GM18499 (cell line): ENCODE measurements at regions not wholly inside any gene's neighbourhood (a gene's known extent, or its start where the extent isn't known, plus 50 kb on each side); places are given as distances from the start of the nearest gene placed in this dataset.

Experiments used
- ATAC-seq: cut with Tn5 transposase; IDR thresholded peaks from one replicate; pipeline ENCODE4 v1.9.1; 2021; ENCODE audit warnings: moderate number of reproducible peaks; ENCODE audit not compliant: insufficient read depth, unreplicated experiment

DNA sequence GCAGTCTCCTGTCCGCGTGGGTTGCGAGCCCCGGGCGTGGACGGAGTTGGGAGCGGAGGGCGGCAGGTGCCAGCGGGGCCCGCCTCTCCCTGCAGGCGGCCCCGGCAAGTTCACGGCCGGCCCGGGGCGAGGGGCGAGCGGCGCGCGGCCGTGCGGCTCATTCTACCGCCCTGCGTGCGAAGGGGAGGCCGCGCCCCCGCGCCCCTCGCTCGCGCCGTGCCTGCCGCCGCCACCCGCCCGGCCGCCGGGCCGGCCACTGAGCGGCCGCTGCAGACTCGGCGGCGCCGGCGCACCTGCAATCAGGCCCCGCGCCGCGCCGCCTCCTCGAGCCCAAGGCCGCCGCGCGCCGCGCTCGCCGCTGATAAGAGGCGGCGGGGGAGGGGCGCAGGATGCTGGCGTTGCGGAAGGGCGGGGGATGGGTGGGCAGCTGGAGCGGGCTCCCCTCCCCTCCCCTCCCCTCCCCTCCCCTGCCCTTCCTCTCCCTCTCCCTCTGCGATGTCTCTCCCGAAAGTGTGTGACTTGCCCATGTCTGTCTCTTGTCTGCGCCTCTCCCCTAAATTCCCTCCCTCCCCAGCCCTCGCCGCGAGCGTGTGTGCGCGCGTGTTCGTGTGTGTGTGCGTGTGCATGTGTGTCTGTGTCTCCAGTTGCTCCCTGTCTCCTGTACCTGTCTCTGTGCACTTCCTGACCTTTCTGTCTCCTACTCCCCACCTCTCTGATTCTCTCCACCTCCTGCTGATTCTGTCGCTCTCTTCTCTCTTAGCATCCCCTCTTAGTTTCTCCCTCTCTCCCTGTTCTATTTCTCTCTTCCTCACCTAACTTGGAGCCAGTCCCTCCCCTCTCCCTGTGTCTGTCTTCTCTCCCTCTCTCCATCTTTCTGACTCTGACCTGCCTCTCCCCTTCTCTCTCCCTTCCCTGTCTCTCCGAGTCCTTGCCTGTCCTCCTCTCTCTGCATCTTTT is 768.1 kb upstream of the TBX3 start:
- ATAC-seq, result no peak

DNA sequence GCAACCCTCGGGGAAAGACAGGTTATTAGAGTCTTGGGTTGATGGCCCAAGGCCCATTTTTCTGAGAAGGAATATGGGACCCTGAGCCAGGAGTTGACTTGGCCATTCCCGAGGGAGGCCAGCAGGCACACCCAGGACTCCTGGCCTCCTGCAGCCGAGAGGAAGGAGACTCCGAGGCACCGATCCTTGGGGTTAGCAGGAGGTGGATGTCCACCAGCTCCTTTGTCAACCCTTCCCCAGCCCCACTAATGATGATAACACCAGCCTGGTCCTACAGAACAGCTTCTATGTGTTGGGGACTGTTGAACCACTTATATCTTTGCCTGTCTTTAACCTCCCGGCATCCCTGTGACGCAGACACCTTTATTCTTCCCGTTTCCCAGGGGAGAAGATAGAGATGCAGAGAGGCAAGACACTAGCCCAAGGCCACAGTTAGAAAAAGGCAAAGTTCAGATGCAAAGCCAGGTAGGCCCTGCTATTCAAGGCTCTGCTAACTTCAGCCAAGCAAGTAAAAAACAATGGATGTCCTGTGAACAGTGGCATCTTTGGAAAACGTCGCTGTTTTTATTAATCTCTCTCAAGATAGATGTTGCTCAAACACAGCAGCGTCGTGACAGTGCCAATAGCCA is 767.3 kb upstream of the TBX3 start:
- no peak for ATAC-seq

DNA sequence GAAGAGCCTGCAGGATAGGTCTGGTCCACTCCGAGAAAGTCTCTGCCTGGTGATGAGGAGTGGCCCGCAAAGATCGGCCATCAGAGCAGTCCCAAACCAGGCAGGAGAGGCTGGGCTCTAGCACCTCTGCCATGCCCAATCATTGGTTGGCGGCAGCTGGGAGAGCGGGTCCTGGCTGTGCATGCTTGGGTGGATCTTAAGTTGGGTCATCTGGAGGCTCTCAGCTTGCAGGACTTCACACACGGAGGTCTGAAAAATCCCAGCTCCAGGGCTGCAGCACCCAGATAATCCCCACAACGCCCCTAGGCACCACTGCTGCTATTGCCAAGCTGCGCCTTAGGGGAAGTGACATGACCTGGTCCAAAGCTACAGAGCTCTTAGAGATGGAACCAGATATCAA is 766.7 kb upstream of the TBX3 start:
- no peak for ATAC-seq

DNA sequence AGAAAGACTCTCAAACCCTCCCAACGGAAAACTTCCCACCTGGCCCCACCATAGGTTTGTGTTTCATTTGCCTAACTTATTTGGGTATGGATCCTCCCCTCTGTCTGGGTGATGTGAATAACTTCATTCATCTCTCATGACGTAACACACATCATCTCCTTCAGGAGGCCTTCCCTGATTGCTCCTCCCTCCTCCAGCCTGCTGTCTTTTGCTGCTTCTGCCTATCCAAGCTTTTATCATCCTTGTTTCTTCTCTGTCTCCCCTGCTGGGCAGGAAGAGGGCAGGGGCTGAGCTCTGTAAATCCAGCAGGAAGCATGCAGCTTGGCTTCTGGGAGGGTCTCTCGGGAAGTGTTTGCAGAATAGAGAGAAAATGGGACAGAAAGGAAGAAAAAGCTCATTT is 766.0 kb upstream of the TBX3 start:
- no peak for ATAC-seq

- ATAC-seq, result no peak
Measured at GRCh38 chr12:115449526-115449925, 765.6 kb upstream of the TBX3 start.

DNA sequence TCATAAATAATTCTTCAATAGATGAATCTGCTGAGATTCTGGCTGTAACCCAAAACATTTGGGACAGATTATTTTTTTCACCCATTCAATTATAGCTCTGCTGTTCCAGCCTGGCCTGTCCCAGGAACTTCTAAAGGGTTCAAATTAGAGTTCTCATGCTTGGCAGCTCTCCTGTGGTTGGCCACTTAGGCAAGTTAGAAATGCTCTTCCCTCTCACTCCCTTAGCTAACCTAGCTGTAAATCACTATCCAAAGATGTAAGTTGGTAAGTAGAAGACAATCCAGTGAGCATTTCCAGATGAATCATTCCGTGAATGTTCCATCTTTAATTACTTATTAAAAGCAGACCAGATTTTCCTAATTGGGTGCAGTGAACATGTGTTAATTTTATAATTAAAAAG is 760.4 kb upstream of the TBX3 start:
- ATAC-seq, result no peak

DNA sequence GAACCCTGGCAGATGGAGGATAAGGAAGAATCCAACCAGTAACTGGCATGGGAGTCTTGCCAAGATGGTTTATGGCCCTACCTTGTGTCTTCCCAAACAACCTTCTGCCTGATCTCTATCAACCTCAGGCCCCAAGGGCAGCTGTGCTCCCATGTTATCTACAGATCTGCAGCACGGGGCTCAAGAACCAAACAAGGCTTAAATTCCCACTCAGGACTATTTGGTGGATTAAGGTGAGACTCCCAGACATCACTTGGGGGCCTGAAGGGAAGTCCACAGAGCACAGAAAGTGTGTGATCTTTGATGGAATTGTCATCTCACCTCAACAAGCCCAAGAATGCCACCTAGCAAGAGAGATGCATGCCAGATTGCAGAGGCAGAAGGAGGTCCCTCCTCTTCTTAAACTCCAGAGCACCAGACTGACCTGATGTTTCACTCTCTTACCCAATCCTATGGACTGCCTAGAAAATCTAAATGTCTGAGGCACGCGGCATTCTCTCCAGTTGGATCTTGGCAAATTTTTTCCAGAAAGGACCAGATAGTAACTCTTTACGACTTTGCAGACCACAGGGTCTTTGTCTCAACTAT is 759.5 kb upstream of the TBX3 start:
- ATAC-seq, result no peak

DNA sequence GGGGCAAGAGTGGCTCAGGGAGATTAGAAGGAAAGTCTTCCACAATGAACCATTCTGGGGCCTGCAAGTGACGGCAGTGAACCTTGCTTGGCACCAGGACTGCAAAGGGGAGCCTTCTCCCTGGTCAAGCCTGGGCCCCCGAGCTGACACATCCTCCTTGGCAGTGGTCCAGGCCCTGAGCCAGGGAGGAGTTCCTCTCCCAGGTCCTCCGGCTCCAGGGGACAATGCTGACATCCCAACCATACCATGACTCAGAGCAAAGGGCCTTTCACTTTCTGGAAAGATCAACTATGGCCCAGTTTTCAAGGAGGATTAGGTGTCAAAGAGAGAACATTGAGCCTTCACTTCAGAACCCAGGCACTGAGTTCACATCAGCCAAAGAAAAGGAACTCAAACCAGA is 756.5 kb upstream of the TBX3 start:
- ATAC-seq, result no peak

- ATAC-seq, result no peak
Measured at GRCh38 chr12:115439008-115439601, 755.1 kb upstream of the TBX3 start.

- ATAC-seq, result no peak
Measured at GRCh38 chr12:115438314-115438713, 754.3 kb upstream of the TBX3 start.

DNA sequence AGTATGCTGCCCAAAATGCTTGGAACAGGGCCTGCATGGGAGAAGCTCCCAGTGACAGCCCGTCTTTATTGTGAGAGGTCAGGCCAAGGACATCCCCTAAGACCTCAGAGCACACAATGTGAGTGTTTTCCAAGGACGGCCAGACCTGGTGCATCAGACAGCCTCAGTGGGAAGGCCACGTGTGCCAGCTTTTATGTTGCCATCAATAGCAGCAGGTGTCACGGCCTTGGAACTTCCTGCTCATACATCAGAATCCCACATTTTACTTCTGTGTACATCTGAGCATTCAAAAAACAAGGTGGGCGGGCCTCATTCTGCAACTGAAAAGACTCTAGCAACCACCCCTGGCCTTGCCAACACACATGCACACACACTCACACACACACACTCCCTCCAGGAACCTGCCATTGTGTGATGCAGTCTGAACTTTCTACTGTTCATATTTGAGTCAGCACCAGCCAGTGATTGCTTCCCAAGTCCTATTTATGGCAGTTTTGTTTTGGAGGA is 753.1 kb upstream of the TBX3 start:
- ATAC-seq, result no peak

DNA sequence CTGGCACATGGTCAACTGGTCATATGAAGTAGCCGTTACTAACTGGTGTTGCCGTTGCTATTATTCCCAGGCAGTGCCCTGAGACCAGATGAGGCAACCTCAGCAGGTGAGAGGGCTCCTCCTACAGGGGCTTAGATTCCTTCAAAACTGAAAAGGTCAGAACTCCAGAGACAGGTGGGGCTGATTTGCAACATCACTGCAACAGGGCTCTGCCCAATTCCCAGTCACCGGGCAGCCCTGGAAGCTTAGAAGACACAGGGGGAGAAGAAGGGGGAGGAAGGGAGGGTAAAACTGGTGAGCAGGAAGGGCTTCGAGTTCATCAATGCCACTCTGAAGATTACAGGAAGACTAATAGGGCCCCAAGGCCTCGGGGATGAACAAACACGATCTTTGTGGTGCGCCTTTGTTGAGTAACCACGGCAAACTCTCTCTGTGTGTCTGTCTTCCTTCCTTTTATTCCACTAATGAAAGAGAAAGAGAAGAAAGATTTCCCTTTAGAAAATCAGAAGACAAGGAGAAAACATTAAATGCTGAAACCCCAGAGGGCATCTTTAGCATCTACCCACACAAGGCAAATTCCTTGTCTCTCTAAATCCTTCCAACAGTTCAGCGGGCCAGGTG is 749.1 kb upstream of the TBX3 start:
- ATAC-seq, result no peak

DNA sequence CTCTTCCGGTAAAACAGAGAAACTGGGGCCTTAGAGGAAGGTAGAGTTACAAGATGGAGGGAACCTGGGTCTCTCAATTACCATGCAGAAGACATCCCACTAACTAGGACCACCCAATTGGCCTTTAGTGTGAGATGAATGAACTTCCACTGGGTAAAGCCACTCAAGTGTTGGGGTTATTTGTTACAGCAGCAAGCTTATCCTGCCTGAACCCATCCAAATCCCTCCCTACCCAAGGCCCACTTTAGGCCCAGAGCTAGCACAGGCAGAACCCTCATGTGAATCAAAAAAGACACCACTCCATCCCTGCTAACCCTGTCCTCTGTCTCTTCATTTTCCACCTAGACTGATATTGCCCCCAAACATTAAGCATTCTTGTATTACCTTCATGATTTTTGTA is 746.7 kb upstream of the TBX3 start:
- ATAC-seq, result no peak

DNA sequence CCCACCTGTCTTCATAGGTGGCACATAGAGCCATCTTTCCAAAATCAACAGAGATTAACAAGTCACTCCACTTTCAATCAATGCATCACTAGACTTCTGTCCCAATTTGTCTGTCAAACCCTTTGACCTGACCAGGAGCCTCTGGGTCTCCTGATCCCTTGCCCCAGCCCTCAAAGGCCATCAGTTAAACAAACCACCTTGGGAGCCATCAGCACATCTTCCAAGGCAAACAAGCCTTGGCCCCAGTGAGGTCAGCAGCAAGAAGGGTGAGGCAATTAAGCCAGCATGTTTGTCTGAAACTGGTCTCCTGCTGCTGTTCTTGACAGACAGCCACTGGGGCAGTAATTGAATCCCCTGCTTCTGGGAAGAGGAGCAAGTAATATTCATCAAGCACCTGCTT is 742.8 kb upstream of the TBX3 start:
- no peak for ATAC-seq

DNA sequence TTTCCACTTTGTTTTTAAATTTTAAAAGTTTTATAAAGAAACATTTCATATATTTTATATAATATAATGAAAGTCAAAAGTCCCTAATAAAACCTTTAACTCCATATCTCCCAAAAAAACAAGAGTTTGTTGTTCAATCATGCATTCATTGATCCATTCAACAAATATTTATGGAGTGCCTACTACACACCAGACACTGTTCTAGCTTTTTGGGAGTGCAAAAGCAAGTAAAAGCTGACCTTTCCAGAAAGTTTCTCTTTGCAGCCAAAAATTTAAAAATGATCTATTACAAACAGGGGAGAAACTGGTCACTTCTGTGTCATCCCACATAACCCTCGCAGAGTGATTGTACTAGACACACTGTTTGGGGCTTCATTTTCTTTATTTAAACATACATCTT is 740.0 kb upstream of the TBX3 start:
- no peak for ATAC-seq

DNA sequence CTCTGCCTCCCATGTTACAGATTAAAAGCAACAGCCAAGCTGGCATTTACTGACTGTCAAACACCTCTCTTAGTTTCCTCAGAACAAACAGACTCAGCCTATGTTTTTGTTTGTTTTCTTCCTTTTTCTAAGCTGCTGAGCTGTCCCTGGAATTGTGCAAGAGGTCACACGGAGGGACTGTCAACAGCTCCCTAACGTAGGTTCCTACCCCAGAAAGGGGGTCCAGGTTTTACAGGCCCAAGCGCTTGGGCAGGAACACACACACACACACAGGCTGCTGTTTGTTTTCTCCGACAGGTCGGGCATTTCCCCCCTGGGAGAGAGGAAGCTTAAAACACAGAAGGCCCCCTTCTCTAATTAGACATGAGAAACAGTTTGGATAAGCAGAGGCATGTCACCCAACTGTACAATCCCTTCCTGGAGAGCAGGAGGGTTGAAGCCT is 739.6 kb upstream of the TBX3 start:
- ATAC-seq, result no peak

DNA sequence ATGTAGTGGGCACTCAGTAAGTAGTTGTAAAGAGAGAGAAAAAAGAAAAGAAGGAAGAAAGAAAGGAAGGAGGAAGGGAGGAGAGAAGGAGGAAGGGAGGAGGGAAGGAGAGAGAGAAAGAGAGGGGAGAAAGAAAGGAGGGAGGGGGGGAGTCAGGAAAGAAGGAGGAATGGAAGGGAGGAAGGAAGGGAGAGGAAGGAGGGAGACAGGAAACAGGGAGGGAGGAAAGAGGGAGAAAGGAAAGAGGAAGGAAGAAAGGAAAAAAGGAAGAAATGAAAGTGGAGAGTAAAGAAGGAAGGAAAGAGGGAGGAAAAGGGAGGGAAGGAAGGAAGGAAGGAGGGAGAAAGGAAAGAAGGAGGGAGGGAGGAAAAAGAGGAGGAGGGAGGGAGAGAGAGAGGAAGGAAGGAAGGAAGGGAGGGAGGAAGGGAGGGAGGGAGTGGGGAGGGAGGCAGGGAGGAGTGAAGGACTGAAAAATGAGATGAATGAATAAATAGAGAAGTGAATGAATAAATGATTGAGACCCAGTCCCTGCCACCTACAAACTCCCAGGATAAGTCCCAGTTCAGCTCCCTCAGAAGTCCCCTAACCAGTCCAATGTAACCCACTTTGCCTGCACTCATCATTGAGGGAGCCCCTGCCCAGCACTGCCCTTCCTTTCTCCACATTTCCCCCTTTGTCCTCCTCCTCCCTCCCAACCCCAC is 739.0 kb upstream of the TBX3 start:
- ATAC-seq, result no peak

- ATAC-seq, result no peak
Measured at GRCh38 chr12:115421796-115422709, 738.1 kb upstream of the TBX3 start.

- ATAC-seq, result no peak
Measured at GRCh38 chr12:115421350-115421749, 737.4 kb upstream of the TBX3 start.
